ENCODE measurements at regions not wholly inside any gene's neighbourhood (a gene's known extent, or its start where the extent isn't known, plus 50 kb on each side); places are given as distances from the start of the nearest gene placed in this dataset.

- Histone ChIP-seq H3K4me3 (no peak overlapping the region), H3K27me3 (no peaks in the 10 kb centered on the region), H3K36me3 (no peaks in the 10 kb centered on the region), H3K9me3 (no peaks in the 10 kb centered on the region), H3K27ac (no peak overlapping the region), H3K4me1 (no peaks in the 10 kb centered on the region)
- TF ChIP-seq CTCF (IDR thresholded peaks at IDR 0.05), result no peak
- 78 to 88% (median 82%) methylated on average over 2 of the region's 2 CpGs for WGBS, 5 donors
- intact Hi-C loops (cut with DNase I; ENCODE audit: low total_unique reads), result no loop called here
- no peak for DNase-seq
These were observed 251.7 kb upstream of the IRS2 start for GRCh38 chr13:110037925-110038573.

- Histone ChIP-seq H3K4me3 (no peak overlapping the region), H3K27ac (no peak overlapping the region), H3K4me1 (no peaks in the 10 kb centered on the region), H3K27me3 (no peaks in the 10 kb centered on the region), H3K9me3 (no peaks in the 10 kb centered on the region), H3K36me3 (no peaks in the 10 kb centered on the region)
- no peak for DNase-seq
- intact Hi-C loops (cut with DNase I; ENCODE audit: low total_unique reads), result no loop called here
- TF ChIP-seq POLR2A (IDR thresholded peaks at IDR 0.05), result no peak
- TF ChIP-seq POLR2AphosphoS5 (IDR thresholded peaks at IDR 0.05), result no peak
- TF ChIP-seq EP300 (IDR thresholded peaks at IDR 0.05), result no peak
- TF ChIP-seq CTCF (IDR thresholded peaks at IDR 0.05), result no peak
- WGBS, 5 donors, result 31 to 59% (median 49%) methylated on average over 3 of the region's 3 CpGs
These were observed 249.7 kb upstream of the IRS2 start for GRCh38 chr13:110036060-110036459.

GRCh38 chr13:110034031-110034549, 247.7 kb upstream of the IRS2 start:
- no peak for TF ChIP-seq POLR2A (IDR thresholded peaks at IDR 0.05)
- no peak for TF ChIP-seq POLR2AphosphoS5 (IDR thresholded peaks at IDR 0.05)

GRCh38 chr13:110032969-110033368, 246.6 kb upstream of the IRS2 start:
- Histone ChIP-seq H3K9me3 (no peaks in the 10 kb centered on the region), H3K36me3 (no peaks in the 10 kb centered on the region), H3K27ac (no peak overlapping the region), H3K4me3 (no peak overlapping the region), H3K27me3 (no peaks in the 10 kb centered on the region), H3K4me1 (no peaks in the 10 kb centered on the region)
- TF ChIP-seq EP300 (IDR thresholded peaks at IDR 0.05) (no peak), POLR2AphosphoS5 (IDR thresholded peaks at IDR 0.05) (no peak), POLR2A (IDR thresholded peaks at IDR 0.05) (no peak), CTCF (IDR thresholded peaks at IDR 0.05) (no peak)
- WGBS, 5 donors, result 66 to 74% (median 67%) methylated on average over 5 of the region's 5 CpGs
- DNase-seq, result no peak
- intact Hi-C loops (cut with DNase I; ENCODE audit: low total_unique reads), result no loop called here

More at GRCh38 chr13:110034031-110034549, 247.7 kb upstream of the IRS2 start:
- WGBS, 5 donors, result 75 to 81% (median 77%) methylated on average over 4 of the region's 4 CpGs
- no peaks in the 10 kb centered on the region for H3K27me3 ChIP-seq
- no peak overlapping the region for H3K4me3 ChIP-seq
- intact Hi-C loops (cut with DNase I; ENCODE audit: low total_unique reads), result no loop called here
- H3K36me3 ChIP-seq, result no peaks in the 10 kb centered on the region
- DNase-seq, result no peak
- H3K4me1 ChIP-seq, result no peaks in the 10 kb centered on the region
- no peaks in the 10 kb centered on the region for H3K9me3 ChIP-seq
- H3K27ac ChIP-seq, result no peak overlapping the region

GRCh38 chr13:110030394-110030928, 244.1 kb upstream of the IRS2 start:
- no peaks in the 10 kb centered on the region for H3K4me1 ChIP-seq
- no peaks in the 10 kb centered on the region for H3K36me3 ChIP-seq
- DNase-seq, result no peak
- no peak overlapping the region for H3K27ac ChIP-seq
- H3K9me3 ChIP-seq, result no peaks in the 10 kb centered on the region
- no peaks in the 10 kb centered on the region for H3K27me3 ChIP-seq
- intact Hi-C loops (cut with DNase I; ENCODE audit: low total_unique reads), result no loop called here
- no peak overlapping the region for H3K4me3 ChIP-seq
- 70 to 85% (median 72%) methylated on average over 7 of the region's 7 CpGs for WGBS, 5 donors
- TF ChIP-seq EP300 (IDR thresholded peaks at IDR 0.05), result no peak
- no peak for TF ChIP-seq POLR2AphosphoS5 (IDR thresholded peaks at IDR 0.05)
- no peak for TF ChIP-seq POLR2A (IDR thresholded peaks at IDR 0.05)
- no peak for TF ChIP-seq CTCF (IDR thresholded peaks at IDR 0.05)
